Loucy (cell line): ENCODE measurements at regions not wholly inside any gene's neighbourhood (a gene's known extent, or its start where the extent isn't known, plus 50 kb on each side); places are given as distances from the start of the nearest gene placed in this dataset.

Experiments
- EZH2phosphoT487 ChIP-seq: fragments of 200-600 bp; IDR thresholded peaks from 2 replicates; pipeline ENCODE4 v1.6.1; 2018; ENCODE audit warnings: antibody characterized with exemption, mild to moderate bottlenecking, moderate library complexity, borderline replicate concordance
- TF ChIP-seq, protein P1 (sequence below): fragments of 200-600 bp; sonication (generic); conservative IDR thresholded peaks from 2 replicates; pipeline ENCODE4 v1.5.1; 2014; ENCODE audit warnings: mild to moderate bottlenecking, antibody characterized with exemption, low read length

GRCh38 chr10:1824928-1825327, 87.6 kb upstream of the ADARB2 start:
- TF ChIP-seq, protein P1, sequence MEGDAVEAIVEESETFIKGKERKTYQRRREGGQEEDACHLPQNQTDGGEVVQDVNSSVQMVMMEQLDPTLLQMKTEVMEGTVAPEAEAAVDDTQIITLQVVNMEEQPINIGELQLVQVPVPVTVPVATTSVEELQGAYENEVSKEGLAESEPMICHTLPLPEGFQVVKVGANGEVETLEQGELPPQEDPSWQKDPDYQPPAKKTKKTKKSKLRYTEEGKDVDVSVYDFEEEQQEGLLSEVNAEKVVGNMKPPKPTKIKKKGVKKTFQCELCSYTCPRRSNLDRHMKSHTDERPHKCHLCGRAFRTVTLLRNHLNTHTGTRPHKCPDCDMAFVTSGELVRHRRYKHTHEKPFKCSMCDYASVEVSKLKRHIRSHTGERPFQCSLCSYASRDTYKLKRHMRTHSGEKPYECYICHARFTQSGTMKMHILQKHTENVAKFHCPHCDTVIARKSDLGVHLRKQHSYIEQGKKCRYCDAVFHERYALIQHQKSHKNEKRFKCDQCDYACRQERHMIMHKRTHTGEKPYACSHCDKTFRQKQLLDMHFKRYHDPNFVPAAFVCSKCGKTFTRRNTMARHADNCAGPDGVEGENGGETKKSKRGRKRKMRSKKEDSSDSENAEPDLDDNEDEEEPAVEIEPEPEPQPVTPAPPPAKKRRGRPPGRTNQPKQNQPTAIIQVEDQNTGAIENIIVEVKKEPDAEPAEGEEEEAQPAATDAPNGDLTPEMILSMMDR: no peak
- TF ChIP-seq EZH2phosphoT487: no peak
